Activated CD4-positive, alpha-beta T cell treated with anti-CD3 and anti-CD28 coated beads, Interleukin-2, amount 50 U/mL, for 24 hours (primary cell): ENCODE measurements at regions not wholly inside any gene's neighbourhood (a gene's known extent, or its start where the extent isn't known, plus 50 kb on each side); places are given as distances from the start of the nearest gene placed in this dataset.

Source experiments
- DNase-seq, 2 donors: peaks; one replicate each; pipeline ENCODE4 v3.0.0-alpha.2; 2020; ENCODE audit warnings: low read depth in 1 of 2, low spot score in 1 of 2

DNA sequence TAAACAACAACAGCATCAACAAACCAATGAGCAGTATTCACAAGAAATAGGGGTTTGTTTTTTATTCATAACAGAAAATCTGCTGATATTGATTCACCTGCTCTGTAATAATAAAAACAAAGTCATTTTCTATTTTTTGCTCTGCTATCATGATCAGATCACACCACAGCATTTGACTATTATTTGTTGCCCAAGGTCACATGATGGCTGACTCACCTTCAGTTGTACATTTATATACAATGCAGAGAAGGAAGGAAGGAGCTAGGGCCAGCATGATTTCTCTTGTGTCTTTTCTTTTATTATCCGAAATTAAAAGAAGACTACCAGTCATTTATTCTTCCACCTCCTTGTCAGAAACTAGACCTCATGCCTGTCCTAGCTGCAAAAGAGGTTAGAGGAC lies 1427.7 kb upstream of the CELF4 start:
- no peak for DNase-seq

DNA sequence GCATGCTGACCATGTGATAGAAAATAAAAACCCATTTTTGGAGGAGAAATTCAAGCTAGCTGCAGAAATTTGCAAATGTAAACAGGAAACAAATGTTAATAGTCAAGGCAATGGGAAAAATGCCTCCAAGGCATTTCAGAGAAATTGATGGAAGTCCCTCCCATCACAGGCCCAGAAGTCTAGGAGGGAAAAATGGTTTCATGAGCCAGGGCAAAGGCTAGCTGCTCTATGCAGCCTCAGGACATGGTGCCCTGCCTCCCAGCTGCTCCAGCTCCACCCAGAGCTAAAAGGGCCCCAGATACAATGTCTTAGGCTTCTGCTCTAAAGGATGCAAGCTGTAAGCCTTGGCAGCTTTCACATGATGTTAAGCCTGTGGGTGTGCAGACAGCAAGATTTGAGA lies 1419.4 kb upstream of the CELF4 start:
- no peak for DNase-seq

DNA sequence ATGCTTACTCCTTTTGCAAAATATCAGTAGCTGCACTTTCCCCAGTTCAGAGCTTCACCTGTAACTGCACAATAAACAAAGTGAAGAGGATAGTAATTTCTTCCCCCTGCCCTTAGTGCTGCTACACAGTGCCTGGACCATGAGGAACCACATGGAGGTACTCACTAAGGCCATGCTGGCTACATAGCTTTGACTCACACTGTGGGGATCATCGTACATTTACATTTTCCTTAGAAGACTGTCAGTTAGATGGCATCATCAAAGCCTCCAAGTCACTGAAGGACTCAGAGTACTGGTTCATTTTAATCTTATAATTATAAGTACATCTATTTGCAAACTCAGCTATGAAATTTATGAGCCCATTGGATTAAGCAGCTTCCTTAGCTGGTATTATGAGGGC lies 1416.5 kb upstream of the CELF4 start:
- DNase-seq: no peak

DNA sequence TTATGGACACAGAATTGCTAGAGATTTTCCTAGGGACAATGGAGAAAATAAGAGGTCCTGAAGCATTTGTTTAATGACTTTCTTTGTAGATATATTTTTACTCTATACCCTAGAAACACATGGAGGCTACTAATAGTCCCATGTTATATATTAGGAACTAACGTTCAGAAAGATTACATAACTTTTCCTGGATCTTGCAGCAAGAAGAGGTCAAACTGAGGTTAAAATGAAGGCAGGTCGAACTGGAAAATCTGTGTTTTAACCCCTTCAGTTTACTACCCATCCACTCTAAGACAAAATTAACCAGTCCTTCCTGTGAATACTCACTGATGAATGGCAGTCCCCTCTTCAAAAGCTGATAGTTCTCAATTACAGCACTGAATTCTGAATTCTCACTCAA lies 1415.8 kb upstream of the CELF4 start:
- no peak for DNase-seq

DNA sequence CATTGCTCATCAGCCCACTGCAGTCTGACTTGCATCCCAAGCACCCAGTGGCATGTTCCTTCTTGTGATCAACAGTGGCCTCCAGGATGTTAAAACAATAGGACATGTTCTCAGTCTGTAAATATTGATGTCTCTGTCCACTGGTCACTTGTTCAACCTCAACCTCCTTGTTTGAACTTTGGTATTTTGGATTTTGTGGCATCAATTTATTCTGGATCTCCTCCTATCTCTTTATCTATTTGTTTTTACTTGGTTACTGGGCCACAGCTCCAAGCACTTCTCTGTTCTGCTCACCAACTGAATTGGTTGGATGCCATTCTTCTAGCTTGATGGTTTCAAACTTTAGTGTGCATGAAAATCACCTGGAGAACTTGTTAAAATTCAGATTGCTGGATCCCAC lies 1414.8 kb upstream of the CELF4 start:
- no peak for DNase-seq

DNA sequence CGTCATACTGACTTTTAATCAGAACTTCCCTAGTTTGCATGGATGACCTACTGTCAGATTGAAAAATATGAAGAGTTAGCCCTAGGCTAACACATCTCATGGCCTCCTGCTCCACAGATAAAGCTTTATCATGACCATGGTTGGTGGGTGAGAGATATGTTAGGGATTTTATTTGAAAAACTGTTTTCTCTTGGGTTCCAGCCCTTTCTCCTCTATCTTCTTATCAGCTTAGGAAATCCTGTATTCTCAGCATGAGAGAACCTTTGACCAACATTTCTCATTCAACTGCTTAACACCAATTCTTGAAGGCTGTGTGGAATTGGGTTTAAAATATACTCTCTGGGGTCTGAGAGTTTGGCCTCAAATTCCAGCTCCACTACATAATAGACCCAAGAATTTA lies 1407.0 kb upstream of the CELF4 start:
- DNase-seq: no peak

DNA sequence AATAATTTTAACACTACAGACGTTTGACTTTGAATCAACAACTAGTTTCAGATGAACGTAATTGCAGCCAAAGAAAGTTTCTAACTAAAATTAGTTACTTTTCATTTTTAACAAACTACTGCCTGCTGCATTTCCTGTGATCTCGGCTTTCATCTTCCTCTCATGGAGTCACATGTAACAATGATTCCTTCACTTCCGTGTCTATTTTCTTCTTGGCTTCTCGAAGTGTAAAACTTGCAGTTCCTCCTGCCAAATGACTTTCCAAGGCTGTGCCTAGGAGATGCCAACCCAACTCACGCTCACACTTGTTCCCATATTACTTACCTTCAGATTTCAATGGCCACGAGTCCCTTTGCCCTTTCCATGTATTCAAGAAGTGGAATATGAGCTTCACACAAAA lies 1406.3 kb upstream of the CELF4 start:
- no peak for DNase-seq

DNA sequence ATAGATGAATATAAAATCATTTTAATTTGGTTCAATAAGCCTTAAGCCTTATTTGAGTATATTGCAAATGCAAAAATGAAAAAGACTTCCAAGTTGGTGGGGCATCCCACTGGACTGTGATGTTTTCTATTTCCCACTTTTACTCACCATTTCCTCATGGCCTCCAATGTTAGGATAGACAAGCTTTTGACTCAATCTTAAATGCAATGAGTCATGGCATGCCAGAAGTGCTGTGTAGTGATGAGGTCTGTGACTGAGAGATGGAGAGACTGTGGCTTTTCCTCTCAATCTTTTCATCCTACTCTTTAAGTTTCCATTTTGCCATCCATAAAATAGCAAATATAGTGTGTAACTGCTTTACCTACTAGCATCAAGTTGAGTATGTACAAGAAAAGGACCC lies 1401.2 kb upstream of the CELF4 start:
- DNase-seq: no peak

DNA sequence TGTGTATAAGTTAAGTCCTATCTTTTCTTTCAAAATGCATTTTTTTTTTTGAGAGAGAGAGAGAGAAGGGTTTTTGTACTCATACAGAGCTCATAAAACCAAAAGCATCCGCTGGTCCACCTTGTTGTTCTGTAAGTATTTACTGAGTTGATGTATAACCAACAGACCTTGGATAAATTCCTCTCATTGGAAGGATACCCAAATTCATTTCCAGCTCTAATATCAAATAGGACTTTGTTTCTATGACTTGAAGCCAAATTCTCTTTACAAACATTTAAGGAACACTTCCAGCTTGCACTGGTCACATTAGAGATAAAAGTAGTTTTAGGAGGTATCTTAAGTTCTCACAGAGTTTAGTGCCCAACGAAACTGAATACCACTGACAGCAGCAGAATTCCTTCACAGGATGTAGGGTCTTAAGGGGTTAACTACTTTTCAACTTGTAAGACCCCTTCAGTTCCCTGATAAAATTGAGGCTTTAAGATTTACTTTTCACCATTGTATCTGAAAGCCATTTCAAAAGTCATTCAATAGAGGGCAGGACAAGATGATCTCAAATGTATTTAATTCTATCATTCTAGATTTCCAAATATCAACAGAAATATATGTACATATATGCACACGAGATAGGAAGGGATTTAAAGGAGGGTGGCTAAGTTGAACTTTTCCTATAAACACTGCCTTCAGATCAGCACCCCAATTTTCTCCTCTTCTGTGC lies 1398.5 kb upstream of the CELF4 start:
- DNase-seq: no peak

DNA sequence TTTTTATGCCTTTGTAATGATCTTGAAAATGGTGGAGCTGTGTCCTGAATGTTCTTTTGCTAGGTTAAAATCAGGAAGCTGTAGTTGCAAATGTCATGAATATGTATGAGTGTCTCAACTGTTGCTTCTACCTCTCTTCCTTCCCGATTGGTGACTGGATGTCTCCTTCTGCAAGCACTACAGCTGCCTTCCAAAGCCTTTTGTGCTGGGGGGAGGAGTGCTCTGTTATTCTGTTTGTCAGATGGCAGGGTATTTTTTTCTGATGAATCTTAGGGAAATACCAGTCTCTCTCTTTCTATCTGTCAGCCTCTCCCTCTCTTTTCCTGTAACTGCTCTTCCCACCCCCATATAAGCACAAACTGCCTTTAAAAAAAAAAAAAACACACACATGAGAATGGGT lies 1396.3 kb upstream of the CELF4 start:
- DNase-seq: no peak

DNA sequence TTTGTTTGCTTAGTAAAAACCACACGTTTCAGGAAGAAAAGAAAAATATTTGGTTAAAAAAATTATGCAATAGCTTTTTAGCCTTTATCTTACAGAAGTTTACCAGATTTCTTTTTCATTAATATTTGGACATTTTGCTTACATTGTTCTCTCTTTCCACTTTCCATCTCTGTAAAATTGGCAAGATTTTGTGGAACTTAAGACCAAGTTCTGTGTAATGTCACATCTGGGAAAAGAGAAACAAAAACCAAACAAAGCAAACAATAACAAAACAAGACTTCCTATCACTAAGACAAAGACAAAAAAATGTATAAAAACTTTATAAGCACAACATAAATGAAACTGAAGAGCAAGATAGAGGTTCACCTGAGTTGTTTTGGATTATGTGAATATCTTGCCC lies 1392.1 kb upstream of the CELF4 start:
- no peak for DNase-seq

DNA sequence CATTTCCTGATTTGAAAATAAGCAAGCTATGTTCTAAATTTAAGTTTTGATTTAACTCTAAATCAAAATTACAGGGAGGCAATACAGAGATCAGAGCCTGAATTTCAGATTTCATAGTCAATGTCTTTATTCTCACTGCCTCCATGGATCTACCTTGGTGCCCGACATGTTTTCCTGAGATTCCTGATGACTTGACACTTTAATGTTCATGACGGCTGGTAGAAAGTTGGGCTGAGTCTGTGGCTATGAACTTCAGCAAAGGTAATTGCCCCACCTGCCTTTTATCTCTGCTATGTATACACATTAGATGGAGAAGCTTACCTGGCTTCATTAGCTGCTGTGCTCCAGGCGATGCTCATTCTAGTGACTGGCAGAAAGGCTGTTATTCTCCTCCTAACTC lies 1390.5 kb upstream of the CELF4 start:
- no peak for DNase-seq

DNA sequence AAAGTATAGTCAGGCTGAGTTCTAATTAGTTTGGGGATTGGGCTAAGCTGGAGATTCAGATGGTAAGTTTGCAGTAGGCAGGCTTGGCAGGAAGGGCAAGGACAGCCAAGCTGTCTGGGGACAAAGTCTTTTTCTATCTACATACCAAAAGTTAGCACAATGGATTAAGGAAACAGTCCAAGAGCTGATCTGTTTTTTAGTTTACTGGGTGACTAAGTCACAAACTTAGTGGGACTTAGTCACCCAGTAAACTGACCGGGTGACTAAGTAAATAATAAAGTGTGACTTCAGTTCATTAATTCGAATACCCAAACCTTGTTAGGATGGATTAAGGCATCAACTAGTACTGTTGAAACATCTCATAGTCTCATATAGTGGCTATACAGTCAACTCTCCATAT lies 1386.0 kb upstream of the CELF4 start:
- DNase-seq: no peak

DNA sequence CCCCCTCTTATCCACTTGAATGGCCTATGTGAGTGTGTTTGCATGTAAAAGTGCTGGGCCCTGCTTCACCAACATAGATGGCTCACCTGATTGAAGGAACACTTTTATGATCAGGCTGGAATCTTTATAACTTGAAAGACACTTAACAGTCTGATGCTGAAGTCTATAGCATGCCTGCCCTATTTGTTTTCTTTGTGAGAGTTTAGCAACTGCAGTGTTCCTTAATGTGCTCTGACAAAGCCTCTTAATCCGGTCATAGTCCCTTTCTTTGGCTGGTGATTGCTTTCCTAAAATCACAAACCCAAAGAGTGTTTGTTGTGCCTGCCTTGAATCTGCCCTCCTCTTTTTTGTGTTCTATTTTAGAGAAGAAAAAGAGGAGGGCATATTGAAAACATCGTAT lies 1382.8 kb upstream of the CELF4 start:
- DNase-seq: no peak

DNA sequence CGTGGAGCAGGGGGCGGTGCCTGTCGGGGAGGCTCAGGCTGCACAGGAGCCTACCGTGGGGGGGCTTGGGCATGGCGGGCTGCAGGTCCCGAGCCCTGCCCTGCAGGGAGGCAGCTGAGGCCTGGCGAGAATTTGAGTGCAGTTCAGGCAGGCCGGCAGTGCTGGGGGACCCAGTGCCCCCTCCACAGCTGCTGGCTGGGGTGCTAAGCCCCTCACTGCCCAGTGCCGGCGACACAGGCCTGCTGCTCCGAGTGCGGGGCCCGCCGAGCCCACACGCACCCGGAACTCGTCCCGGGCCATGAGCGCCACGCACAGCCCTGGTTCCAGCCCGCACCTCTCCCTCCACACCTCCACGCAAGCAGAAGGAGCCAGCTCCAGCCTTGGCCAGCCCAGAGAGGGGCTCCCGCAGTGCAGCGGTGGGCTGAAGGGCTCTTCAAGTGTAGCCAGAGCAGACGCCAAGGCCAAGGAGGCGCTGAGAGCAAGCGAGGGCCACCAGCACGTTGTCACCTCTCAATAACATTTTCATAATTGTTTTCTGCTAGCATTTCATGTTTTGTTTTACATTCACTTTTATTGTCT lies 1378.9 kb upstream of the CELF4 start:
- no peak for DNase-seq

DNA sequence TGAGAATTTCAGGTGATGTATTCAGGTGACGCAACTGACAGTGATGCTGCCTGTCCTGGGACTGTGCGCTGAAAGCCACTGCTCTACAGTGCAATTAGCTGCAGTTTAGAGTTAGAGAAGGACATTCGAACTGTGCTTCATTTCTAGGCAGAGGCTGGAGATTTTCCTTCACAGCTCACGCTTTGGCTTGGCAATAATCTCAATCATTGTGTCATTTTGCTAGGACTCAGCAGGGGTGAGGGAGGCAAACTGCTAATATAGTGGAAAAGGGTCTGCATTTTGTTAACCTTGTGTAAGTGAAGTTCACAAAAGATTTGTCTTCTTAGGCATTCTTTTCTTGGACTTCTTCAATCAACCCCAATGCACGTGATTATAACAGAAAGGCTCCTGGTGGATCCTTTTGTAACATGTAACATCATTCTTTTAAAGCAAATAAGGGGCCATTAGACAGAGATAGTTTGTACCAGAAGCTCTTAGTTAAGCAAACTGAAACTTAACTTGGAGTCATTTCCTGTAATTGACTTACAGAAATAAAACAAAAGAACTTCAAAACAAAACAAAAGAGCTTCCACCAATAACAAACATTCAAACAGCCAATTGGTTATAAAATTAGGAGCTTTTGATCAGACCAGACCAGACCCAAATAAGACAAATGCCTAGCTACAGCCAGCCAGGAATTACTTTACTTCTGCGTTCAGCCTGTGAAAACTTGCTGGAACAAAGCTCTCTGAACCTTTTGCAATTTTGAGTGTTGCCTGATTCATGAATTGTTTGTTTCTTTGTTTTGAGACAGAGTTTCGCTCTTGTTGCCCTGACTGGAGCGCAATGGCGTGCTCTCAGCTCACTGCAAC lies 1376.3 kb upstream of the CELF4 start:
- no peak for DNase-seq

DNA sequence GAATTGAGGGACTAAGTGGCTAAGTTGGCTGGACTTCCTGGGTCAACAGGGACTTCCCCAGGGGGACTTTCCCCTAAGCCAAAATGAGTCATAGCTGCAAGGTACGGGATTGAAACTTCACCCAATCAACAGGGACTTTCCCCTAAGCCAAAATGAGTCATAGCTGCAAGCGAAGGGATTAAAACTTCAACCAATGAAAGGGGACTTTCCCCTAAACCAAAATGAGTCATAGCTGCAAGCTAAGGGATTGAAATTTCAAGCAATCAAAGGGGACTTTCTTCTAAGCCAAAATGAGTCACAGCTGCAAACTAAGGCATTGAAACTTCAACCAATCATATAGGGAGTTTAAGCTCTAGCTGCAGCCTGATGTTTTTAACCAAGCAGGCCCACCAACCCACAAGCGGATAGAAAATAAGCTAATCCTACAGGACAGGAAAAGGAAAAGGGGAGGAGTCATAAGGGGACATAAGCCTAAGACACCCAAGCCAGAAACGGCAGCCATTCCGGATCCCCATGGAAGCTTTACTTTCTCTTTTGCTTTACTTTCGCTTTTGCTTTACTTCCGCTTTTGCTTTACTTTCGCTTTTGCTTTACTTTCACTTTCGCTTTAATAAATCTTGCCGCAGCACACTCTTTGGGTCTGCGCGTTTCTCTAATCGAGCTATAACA lies 1375.4 kb upstream of the CELF4 start:
- DNase-seq: peak; percentile 36 to 69

DNA sequence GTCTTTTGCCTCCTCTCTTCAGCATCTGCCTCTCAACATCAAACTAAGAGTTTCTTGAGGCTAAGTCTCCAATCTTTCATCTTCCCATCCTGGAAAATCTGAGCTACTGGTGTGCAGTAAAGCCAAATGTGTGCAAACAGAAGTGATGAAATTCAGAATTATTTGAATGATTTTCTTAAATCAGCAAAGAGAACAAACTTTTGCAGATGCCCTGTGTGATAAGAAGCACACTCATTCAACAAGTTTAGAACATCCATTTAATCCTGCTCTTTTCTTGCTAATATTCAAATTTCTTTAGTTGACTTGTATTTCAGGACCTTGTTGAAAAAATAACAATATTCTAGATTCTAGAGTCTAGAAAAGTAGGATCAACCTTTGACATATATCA lies 1374.9 kb upstream of the CELF4 start:
- no peak for DNase-seq

DNA sequence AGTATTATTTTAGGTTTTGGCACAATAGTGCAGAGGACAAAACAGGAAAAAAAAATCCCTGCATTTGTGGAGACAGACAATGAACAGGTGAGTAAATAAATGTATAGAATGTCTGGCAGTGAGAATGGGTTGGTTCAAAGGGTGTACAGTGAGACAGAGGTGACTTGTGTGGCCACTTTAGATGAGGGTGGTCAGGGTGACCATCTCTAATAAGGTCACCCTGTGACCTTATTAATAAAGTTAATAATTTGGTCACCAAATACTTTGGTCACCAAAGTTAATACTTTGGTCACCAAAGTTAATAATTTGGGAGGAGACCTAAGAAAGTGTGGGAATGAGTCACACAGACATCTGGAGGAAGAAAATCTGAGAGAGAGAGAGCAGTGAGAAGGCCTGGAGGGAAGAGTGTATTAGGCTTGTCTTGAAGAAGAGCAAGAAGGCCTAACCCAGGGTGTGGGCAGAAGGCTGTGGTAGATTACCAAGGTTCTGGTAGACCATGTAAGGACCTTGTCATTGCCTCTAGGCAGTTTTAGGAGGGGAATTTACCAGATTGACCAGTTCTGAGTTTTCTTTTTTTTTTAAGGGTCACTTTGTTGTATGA lies 1368.4 kb upstream of the CELF4 start:
- no peak for DNase-seq

DNA sequence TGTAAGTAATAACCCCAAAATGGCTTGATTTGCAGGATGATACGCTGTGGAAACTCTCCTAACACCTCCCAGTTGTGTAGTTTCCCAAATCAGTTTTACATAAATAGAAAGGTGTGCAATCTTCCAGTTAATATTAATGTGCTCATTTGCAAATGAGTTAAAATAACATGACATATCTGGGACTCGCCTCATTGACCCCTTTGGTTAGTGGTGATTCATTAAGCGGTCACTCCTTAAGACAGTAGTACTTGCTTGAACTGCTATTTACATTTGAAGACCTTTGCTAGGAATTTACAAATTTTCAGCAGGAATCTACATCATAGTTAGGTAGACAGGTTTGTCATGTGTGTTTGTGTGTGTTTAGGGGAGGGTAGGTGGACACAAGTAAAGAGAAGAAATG lies 1367.7 kb upstream of the CELF4 start:
- no peak for DNase-seq

DNA sequence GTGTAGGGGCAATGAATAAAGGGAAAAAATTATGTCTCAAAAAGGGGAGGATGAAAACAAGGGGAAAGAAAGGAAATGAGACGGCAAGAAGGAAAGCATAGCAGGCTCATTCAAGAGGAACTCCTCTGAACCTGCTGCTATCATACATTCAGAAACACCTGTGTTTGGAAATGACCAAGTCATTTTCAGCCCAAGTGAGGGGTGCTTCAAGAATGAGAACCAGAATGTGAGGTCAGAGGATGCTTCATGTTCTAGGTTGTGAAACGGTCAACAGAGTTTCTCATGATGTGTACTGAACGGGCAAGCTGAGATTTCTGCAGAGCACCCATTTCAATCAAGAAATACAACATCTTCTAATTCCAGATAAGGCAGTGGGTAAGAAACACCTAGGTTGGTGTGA lies 1367.2 kb upstream of the CELF4 start:
- no peak for DNase-seq

DNA sequence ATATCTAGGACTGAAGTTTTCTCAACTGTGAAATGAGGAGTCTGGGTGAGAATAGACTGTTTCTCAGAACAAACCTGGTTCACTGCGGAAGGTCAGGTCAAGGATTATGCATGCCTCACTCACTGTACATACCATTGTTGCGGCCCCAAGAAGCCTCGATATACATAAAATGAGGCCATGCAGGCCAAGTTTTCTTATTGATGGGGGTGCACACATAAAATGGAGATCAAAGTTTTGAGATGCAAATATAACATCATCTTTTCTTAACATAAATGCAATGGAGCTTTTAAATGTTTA lies 1366.1 kb upstream of the CELF4 start:
- DNase-seq: no peak
